Vagina (tissue), 2 donors: ENCODE measurements at regions not wholly inside any gene's neighbourhood (a gene's known extent, or its start where the extent isn't known, plus 50 kb on each side); places are given as distances from the start of the nearest gene placed in this dataset.

Source experiments
- POLR2A ChIP-seq, 2 donors: fragments of 450-650 bp; IDR thresholded peaks; one replicate each; pipeline ENCODE4 v1.6.1; 2017; ENCODE audit warnings: antibody characterized with exemption in 2 of 2, mild to moderate bottlenecking in 2 of 2, moderate library complexity in 2 of 2
- POLR2AphosphoS5 ChIP-seq, 2 donors: sonication (generic); formaldehyde crosslinking; IDR thresholded peaks; one replicate each; pipeline ENCODE4 v1.9.0; 2017; ENCODE audit warnings: antibody characterized with exemption in 2 of 2, mild to moderate bottlenecking in 2 of 2, low read depth in 1 of 2; ENCODE audit not compliant: insufficient read depth in 1 of 2
- TF ChIP-seq, protein P1 (sequence below), 3 experiments: fragments of 450-650 bp in 2 of 3; fragments of 200-600 bp in 1 of 3; sonication (generic) in 1 of 3; IDR thresholded peaks; one replicate each; pipeline ENCODE4 v1.5.1; 2017 to 2019; ENCODE audit warnings: antibody characterized with exemption in 3 of 3, mild to moderate bottlenecking in 2 of 3, moderate library complexity in 2 of 3

DNA sequence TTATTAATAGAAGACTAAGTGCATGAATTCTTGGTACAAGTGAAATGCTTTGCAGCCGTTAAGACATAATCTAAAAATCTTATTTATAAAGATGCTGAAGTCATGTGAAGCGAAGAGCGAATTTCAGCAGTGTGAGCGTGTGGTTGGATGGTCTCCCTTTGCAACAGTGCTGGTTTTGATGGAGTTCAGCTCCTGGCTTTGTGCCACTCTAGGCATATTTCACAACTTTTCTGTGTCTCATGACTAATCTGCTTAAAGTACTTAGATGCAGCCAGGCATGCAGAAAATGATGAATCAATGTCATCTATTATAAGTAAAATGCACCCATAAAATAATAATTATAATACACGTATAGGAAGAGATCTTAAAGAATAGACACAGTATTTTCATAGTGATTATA, 107.2 kb upstream of the TCERG1L start:
- TF ChIP-seq, protein P1, sequence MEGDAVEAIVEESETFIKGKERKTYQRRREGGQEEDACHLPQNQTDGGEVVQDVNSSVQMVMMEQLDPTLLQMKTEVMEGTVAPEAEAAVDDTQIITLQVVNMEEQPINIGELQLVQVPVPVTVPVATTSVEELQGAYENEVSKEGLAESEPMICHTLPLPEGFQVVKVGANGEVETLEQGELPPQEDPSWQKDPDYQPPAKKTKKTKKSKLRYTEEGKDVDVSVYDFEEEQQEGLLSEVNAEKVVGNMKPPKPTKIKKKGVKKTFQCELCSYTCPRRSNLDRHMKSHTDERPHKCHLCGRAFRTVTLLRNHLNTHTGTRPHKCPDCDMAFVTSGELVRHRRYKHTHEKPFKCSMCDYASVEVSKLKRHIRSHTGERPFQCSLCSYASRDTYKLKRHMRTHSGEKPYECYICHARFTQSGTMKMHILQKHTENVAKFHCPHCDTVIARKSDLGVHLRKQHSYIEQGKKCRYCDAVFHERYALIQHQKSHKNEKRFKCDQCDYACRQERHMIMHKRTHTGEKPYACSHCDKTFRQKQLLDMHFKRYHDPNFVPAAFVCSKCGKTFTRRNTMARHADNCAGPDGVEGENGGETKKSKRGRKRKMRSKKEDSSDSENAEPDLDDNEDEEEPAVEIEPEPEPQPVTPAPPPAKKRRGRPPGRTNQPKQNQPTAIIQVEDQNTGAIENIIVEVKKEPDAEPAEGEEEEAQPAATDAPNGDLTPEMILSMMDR (IDR thresholded peaks at IDR 0.05) = no peak
- TF ChIP-seq POLR2AphosphoS5 (IDR thresholded peaks at IDR 0.05; ENCODE audit: insufficient read depth in 1 of 2, low read depth in 1 of 2) = no peak
- TF ChIP-seq POLR2A (IDR thresholded peaks at IDR 0.05) = no peak
